ENCODE measurements at regions not wholly inside any gene's neighbourhood (a gene's known extent, or its start where the extent isn't known, plus 50 kb on each side); places are given as distances from the start of the nearest gene placed in this dataset.
"Not testable (repeated sequence)": the region's sequence is repeated elsewhere in the genome, so short reads cannot be mapped to it uniquely, and the experiment has no call there.

GRCh38 chr5:92050970-92051369, 667.9 kb upstream of the ARRDC3 start:
- no peaks in the 10 kb centered on the region for H3K36me3 Mint-ChIP-seq
- no peak overlapping the region for H3K27ac Mint-ChIP-seq
- DNase-seq (no peak), ATAC-seq (no peak)
- no peaks in the 10 kb centered on the region for H3K27me3 Mint-ChIP-seq
- no peaks in the 10 kb centered on the region for H3K4me1 Mint-ChIP-seq
- POLR2A ChIA-PET = no interaction called here
- H3K4me3 Mint-ChIP-seq = no peak overlapping the region
- peaks cover 0 to 13% (median 4%) of the 10 kb centered on the region in 9 donors for H3K9me3 Mint-ChIP-seq

- DNase-seq (no peak), ATAC-seq (no peak)
- H3K9me3 Mint-ChIP-seq = peaks cover 0 to 10% (median 0%) of the 10 kb centered on the region in 9 donors
- H3K4me1 Mint-ChIP-seq = no peaks in the 10 kb centered on the region
- POLR2A ChIA-PET = no interaction called here
- H3K27ac Mint-ChIP-seq = no peak overlapping the region
- H3K36me3 Mint-ChIP-seq = no peaks in the 10 kb centered on the region
- H3K4me3 Mint-ChIP-seq = no peak overlapping the region
- H3K27me3 Mint-ChIP-seq = no peaks in the 10 kb centered on the region
Observed at GRCh38 chr5:92041911-92042660, 659.0 kb upstream of the ARRDC3 start.

- POLR2A ChIA-PET = no interaction called here
- Mint-ChIP-seq H3K4me1 (no peaks in the 10 kb centered on the region), H3K27me3 (no peaks in the 10 kb centered on the region), H3K36me3 (no peaks in the 10 kb centered on the region), H3K4me3 (no peak overlapping the region), H3K9me3 (peaks cover 0 to 10% (median 0%) of the 10 kb centered on the region in 9 donors), H3K27ac (no peak overlapping the region)
- DNase-seq (no peak), ATAC-seq (no peak)
Observed at GRCh38 chr5:92041206-92041605, 658.1 kb upstream of the ARRDC3 start.

- H3K4me3 Mint-ChIP-seq, POLR2A ChIA-PET, H3K27me3 Mint-ChIP-seq, ATAC-seq, H3K9me3 Mint-ChIP-seq, H3K36me3 Mint-ChIP-seq, DNase-seq, H3K4me1 Mint-ChIP-seq, H3K27ac Mint-ChIP-seq: not testable (repeated sequence)
Observed at GRCh38 chr5:92029792-92030191, 646.7 kb upstream of the ARRDC3 start.

GRCh38 chr5:92023555-92023954, 640.4 kb upstream of the ARRDC3 start:
- no peak for DNase-seq
- Mint-ChIP-seq H3K4me3 (no peak overlapping the region), H3K9me3 (no peaks in the 10 kb centered on the region), H3K27me3 (no peaks in the 10 kb centered on the region), H3K36me3 (no peaks in the 10 kb centered on the region), H3K4me1 (no peaks in the 10 kb centered on the region), H3K27ac (no peak overlapping the region)
- ATAC-seq = no peak
- POLR2A ChIA-PET = no interaction called here

- POLR2A ChIA-PET = no interaction called here
- no peak overlapping the region for H3K4me3 Mint-ChIP-seq
- DNase-seq = no peak
- no peaks in the 10 kb centered on the region for H3K36me3 Mint-ChIP-seq
- H3K27me3 Mint-ChIP-seq = no peaks in the 10 kb centered on the region
- no peaks in the 10 kb centered on the region for H3K4me1 Mint-ChIP-seq
- no peaks in the 10 kb centered on the region for H3K9me3 Mint-ChIP-seq
- no peak overlapping the region for H3K27ac Mint-ChIP-seq
- no peak for ATAC-seq
Observed at GRCh38 chr5:92023141-92023471, 640.0 kb upstream of the ARRDC3 start.

GRCh38 chr5:92022415-92023140, 639.5 kb upstream of the ARRDC3 start:
- POLR2A ChIA-PET = no interaction called here
- Mint-ChIP-seq H3K36me3 (no peaks in the 10 kb centered on the region), H3K27me3 (no peaks in the 10 kb centered on the region), H3K27ac (no peak overlapping the region), H3K4me1 (no peaks in the 10 kb centered on the region), H3K4me3 (no peak overlapping the region), H3K9me3 (no peaks in the 10 kb centered on the region)
- DNase-seq (no peak), ATAC-seq (no peak)

- Mint-ChIP-seq H3K4me1 (no peaks in the 10 kb centered on the region), H3K9me3 (peaks cover 0 to 9% (median 0%) of the 10 kb centered on the region in 9 donors)
- no peak for ATAC-seq
Observed at GRCh38 chr5:92019376-92019990, 636.4 kb upstream of the ARRDC3 start.

GRCh38 chr5:92017776-92018175, 634.7 kb upstream of the ARRDC3 start:
- Mint-ChIP-seq H3K4me3 (no peak overlapping the region), H3K27ac (no peak overlapping the region), H3K9me3 (peaks cover 0 to 9% (median 0%) of the 10 kb centered on the region in 9 donors), H3K4me1 (no peaks in the 10 kb centered on the region), H3K27me3 (no peaks in the 10 kb centered on the region), H3K36me3 (no peaks in the 10 kb centered on the region)
- DNase-seq (no peak), ATAC-seq (no peak)
- POLR2A ChIA-PET = no interaction called here

More at GRCh38 chr5:92019376-92019990, 636.4 kb upstream of the ARRDC3 start:
- no peaks in the 10 kb centered on the region for H3K27me3 Mint-ChIP-seq
- H3K4me3 Mint-ChIP-seq = no peak overlapping the region
- DNase-seq = no peak
- no peaks in the 10 kb centered on the region for H3K36me3 Mint-ChIP-seq
- POLR2A ChIA-PET = no interaction called here
- H3K27ac Mint-ChIP-seq = no peak overlapping the region

GRCh38 chr5:92011845-92012244, 628.7 kb upstream of the ARRDC3 start:
- H3K36me3 Mint-ChIP-seq, H3K4me3 Mint-ChIP-seq, POLR2A ChIA-PET, H3K4me1 Mint-ChIP-seq, H3K27ac Mint-ChIP-seq, ATAC-seq, H3K27me3 Mint-ChIP-seq, DNase-seq: not testable (repeated sequence)
- peaks cover 0 to 23% (median 7%) of the 10 kb centered on the region in 9 donors for H3K9me3 Mint-ChIP-seq

GRCh38 chr5:92003806-92004205, 620.7 kb upstream of the ARRDC3 start:
- peaks cover 0 to 13% (median 0%) of the 10 kb centered on the region in 9 donors for H3K9me3 Mint-ChIP-seq
- H3K36me3 Mint-ChIP-seq = no peaks in the 10 kb centered on the region
- no peaks in the 10 kb centered on the region for H3K4me1 Mint-ChIP-seq
- no peak overlapping the region for H3K27ac Mint-ChIP-seq
- ATAC-seq (no peak), DNase-seq (no peak)
- POLR2A ChIA-PET = no interaction called here
- no peak overlapping the region for H3K4me3 Mint-ChIP-seq
- no peaks in the 10 kb centered on the region for H3K27me3 Mint-ChIP-seq

GRCh38 chr5:92002721-92003274, 619.7 kb upstream of the ARRDC3 start:
- ATAC-seq (no peak), DNase-seq (no peak)
- H3K4me1 Mint-ChIP-seq = no peaks in the 10 kb centered on the region
- H3K4me3 Mint-ChIP-seq = no peak overlapping the region
- H3K9me3 Mint-ChIP-seq = peaks cover 0 to 3% (median 0%) of the 10 kb centered on the region in 9 donors
- H3K27me3 Mint-ChIP-seq = no peaks in the 10 kb centered on the region
- POLR2A ChIA-PET = no interaction called here
- H3K27ac Mint-ChIP-seq = no peak overlapping the region
- H3K36me3 Mint-ChIP-seq = no peaks in the 10 kb centered on the region

- no peak overlapping the region for H3K27ac Mint-ChIP-seq
- H3K4me1 Mint-ChIP-seq = no peaks in the 10 kb centered on the region
- DNase-seq = no peak
- no peaks in the 10 kb centered on the region for H3K36me3 Mint-ChIP-seq
- ATAC-seq = no peak
- no peak overlapping the region for H3K4me3 Mint-ChIP-seq
- peaks cover 0 to 1% (median 0%) of the 10 kb centered on the region in 9 donors for H3K9me3 Mint-ChIP-seq
- H3K27me3 Mint-ChIP-seq = no peaks in the 10 kb centered on the region
- POLR2A ChIA-PET = no interaction called here
Observed at GRCh38 chr5:91998774-91999173, 615.7 kb upstream of the ARRDC3 start.
